Pancreas (tissue), 10 donors: ENCODE measurements at regions not wholly inside any gene's neighbourhood (a gene's known extent, or its start where the extent isn't known, plus 50 kb on each side); places are given as distances from the start of the nearest gene placed in this dataset.

Experiments used
- ATAC-seq, 4 donors: fragments of 200-7000 bp; cut with Tn5 transposase; one replicate each; pipeline versions ENCODE4 v1.8.0 to v1.9.1; 2020; ENCODE audit warnings: mild to moderate bottlenecking in 4 of 4, moderate library complexity in 4 of 4
- DNase-seq, 6 donors: peaks; one replicate each; pipeline ENCODE4 v3.0.0-alpha.2; 2020
- FAIRE-seq: peaks from 2 replicates; lab custom pipeline; 2012; peaks lifted over from hg19 to GRCh38; lab: Jason Lieb, UNC
- H3K27ac ChIP-seq, 4 donors: fragments of 200-600 bp; sonication (generic); 1 replicate in 3 of 4; 2 replicates in 1 of 4; pipeline versions ENCODE4 v1.5.0 to v1.8.0; 2020
- H3K27me3 ChIP-seq, 4 donors: fragments of 200-600 bp; one replicate each; pipeline ENCODE4 v1.8.0; 2021
- H3K36me3 ChIP-seq, 3 donors: fragments of 200-600 bp; sonication (generic) in 1 of 3; one replicate each; pipeline versions ENCODE4 v1.5.0 to v1.8.0; 2020 to 2021
- H3K4me1 ChIP-seq, 3 donors: fragments of 200-600 bp; one replicate each; pipeline ENCODE4 v1.8.0; 2021
- H3K4me3 ChIP-seq, 4 donors: fragments of 200-600 bp; sonication (generic) in 2 of 4; one replicate each; pipeline versions ENCODE4 v1.5.0 to v1.8.0; 2020 to 2021
- H3K9me3 ChIP-seq, 4 donors: fragments of 200-600 bp; one replicate each; pipeline ENCODE4 v1.8.0; 2021
- WGBS, 2 donors: extraction: QIAGEN DNeasy Blood & Tissue Kit; methylation state at CpG; one replicate each; pipeline ENCODE4 v1.1.7; 2013; 5-methylcytosine and 5-hydroxymethylcytosine counted together
- intact Hi-C, 3 donors: fragments of 100-400 bp; cut with DNase I; formaldehyde crosslinking; loops; one replicate each; pipeline versions ENCODE4 v1.11.1 to v1.14.2; 2022
- TF ChIP-seq, protein P1 (sequence below), 4 donors: fragments of 200-600 bp; sonication (generic) in 3 of 4; IDR thresholded peaks; one replicate each; pipeline versions ENCODE4 v1.5.0 to v1.8.0; 2021; ENCODE audit warnings: antibody characterized with exemption in 4 of 4
- donor health status: healthy with polysubstance abuse.
- donor health status: DM: no; HTN: no; CAD: no; lungs with moderate emphysema.
- donor health status: DM: no; HTN: no; CAD: no.
- donor health status: control.
- donor health status: control.
- donor health status: Bipolar disorder and iron deficiency.
- donor health status: DM: yes; HTN: yes; CAD: no.
- donor health status: DM: no; HTN: no; CAD: no.
- donor health status: DM: no; HTN: no; CAD: no.
- donor health status: DM: yes; HTN: yes; CAD: no.

DNA sequence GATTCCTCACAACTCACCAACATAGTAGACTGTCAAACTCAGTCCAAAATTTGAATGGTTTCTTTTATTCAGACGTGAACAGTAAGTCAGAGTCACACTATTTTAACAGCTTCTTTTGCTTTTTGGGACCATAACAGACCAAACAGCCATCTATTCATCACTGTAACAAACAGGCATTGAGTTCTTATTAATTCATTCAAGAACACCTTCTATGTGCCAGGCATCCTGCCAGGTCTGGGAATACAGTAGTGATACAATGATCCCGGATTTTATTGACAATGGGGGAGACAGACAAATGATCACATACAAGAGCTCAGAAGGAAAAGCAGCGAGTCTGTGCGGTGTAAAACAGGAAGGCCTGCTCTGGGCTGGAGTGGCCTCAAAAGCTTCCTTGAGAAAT is 153.3 kb upstream of the ERCC6L2 start:
- ATAC-seq (no peak), DNase-seq (no peak), FAIRE-seq (no peak)
- intact Hi-C loops, result no loop called here
- H3K4me1 ChIP-seq, result no peaks in the 10 kb centered on the region
- TF ChIP-seq, protein P1, sequence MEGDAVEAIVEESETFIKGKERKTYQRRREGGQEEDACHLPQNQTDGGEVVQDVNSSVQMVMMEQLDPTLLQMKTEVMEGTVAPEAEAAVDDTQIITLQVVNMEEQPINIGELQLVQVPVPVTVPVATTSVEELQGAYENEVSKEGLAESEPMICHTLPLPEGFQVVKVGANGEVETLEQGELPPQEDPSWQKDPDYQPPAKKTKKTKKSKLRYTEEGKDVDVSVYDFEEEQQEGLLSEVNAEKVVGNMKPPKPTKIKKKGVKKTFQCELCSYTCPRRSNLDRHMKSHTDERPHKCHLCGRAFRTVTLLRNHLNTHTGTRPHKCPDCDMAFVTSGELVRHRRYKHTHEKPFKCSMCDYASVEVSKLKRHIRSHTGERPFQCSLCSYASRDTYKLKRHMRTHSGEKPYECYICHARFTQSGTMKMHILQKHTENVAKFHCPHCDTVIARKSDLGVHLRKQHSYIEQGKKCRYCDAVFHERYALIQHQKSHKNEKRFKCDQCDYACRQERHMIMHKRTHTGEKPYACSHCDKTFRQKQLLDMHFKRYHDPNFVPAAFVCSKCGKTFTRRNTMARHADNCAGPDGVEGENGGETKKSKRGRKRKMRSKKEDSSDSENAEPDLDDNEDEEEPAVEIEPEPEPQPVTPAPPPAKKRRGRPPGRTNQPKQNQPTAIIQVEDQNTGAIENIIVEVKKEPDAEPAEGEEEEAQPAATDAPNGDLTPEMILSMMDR (IDR thresholded peaks at IDR 0.05), result no peak
- no peaks in the 10 kb centered on the region for H3K9me3 ChIP-seq
- no peak overlapping the region for H3K4me3 ChIP-seq
- no peaks in the 10 kb centered on the region for H3K27me3 ChIP-seq
- no peak overlapping the region for H3K27ac ChIP-seq
- no peaks in the 10 kb centered on the region for H3K36me3 ChIP-seq
- WGBS, 2 donors, result 64 to 81% methylated on average over 4 of the region's 4 CpGs

DNA sequence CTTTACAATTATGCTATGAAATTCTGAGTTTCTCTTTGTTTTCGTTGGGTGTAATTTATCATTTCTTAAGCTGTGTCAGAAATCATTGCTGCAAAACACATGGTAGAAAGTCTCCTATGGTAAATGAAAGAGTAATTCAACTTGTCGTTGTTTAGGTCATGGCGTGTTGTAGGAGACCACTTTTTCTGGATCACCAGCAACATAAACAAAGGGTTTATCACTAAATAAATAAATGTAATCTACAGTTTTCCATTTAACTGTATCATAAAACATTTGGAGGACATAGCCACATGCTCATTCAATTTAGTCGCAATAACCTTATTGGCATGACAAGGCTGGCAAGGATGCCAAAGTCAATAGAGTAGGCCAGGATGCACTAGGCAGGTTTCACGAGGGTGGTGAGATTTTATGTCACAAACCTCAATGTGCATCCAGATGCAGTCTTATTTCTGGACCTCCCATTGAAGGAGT is 154.4 kb upstream of the ERCC6L2 start:
- Histone ChIP-seq H3K27ac (no peak overlapping the region), H3K36me3 (no peaks in the 10 kb centered on the region), H3K4me1 (no peaks in the 10 kb centered on the region), H3K4me3 (no peak overlapping the region), H3K9me3 (no peaks in the 10 kb centered on the region), H3K27me3 (no peaks in the 10 kb centered on the region)
- FAIRE-seq (no peak), ATAC-seq (no peak), DNase-seq (no peak)
- intact Hi-C loops, result no loop called here
- WGBS, 2 donors, result 35 to 36% methylated on average over 5 of the region's 5 CpGs
- TF ChIP-seq, protein P1 (IDR thresholded peaks at IDR 0.05), result no peak

DNA sequence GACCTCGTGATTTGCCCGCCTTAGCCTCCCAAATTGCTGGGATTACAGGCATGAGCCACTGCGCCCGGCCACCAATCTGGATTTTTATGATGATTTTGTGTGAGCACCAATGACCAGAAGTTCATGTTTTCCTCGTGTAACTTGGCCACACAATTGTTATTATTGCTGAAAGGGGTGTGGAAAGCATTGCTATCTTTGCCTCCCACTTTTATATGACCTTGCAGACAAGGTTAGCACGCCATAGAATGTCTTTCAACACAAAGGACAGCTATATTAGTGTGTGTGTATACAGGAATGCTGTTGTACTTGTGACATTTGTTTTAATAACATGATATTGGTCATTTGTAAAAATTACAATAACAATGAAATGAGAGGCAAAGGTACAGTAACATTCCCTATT is 155.0 kb upstream of the ERCC6L2 start:
- Histone ChIP-seq H3K27me3 (no peaks in the 10 kb centered on the region), H3K36me3 (no peaks in the 10 kb centered on the region), H3K9me3 (no peaks in the 10 kb centered on the region), H3K27ac (no peak overlapping the region), H3K4me1 (no peaks in the 10 kb centered on the region), H3K4me3 (no peak overlapping the region)
- ATAC-seq (no peak), FAIRE-seq (no peak), DNase-seq (no peak)
- intact Hi-C loops, result no loop called here
- 76 to 89% methylated on average over 6 of the region's 6 CpGs for WGBS, 2 donors
- TF ChIP-seq, protein P1 (IDR thresholded peaks at IDR 0.05), result no peak

DNA sequence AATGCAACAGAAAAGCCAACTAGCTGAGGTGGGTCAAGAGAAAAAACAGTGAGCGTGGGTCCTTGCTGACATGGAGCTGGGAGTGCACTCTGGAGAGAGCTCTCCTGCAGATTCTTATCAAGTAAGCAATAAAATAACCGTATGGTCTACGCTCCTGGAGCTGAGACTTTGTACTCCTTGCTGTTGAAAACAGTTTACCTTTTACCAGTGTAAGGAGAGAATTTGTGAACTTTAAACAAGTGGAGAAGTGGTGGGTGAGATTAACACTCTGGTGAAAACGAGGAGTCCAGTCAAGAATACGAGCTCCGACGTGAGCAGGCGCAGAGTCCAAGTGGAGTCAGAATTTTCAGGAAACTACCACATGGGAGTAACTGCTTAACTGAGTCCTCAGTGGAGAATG is 156.1 kb upstream of the ERCC6L2 start:
- DNase-seq (no peak), ATAC-seq (no peak), FAIRE-seq (no peak)
- TF ChIP-seq, protein P1 (IDR thresholded peaks at IDR 0.05), result no peak
- 83 to 85% methylated on average over 8 of the region's 8 CpGs for WGBS, 2 donors
- no peaks in the 10 kb centered on the region for H3K27me3 ChIP-seq
- intact Hi-C loops, result loop anchor here in 1 of 3 donors (10.0 kb wide), 1 partner anchor 485 kb away; no protein-coding TSS in a partner anchor
- H3K9me3 ChIP-seq, result no peaks in the 10 kb centered on the region
- no peak overlapping the region for H3K27ac ChIP-seq
- H3K4me1 ChIP-seq, result no peaks in the 10 kb centered on the region
- H3K4me3 ChIP-seq, result no peak overlapping the region
- H3K36me3 ChIP-seq, result no peaks in the 10 kb centered on the region

DNA sequence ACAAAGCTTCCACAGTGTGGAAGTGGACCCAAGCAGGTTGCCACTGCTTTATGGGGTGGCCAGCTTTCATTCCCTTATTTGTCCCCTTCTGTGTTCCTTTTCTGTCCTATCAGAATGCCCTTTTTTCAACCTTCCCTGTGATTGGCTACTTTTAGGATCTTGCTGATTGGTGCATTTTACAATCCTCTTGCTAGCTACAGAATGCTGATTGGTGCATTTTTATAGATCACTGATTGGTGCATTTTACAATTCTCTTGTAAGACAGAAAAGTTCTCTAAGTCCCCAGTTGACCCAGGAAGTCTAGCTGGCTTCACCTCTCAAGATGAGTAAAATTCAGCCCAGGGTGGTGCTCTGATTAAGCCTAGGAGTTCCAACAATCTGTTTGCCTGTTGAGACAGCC is 157.2 kb upstream of the ERCC6L2 start:
- FAIRE-seq (no peak), ATAC-seq (no peak), DNase-seq (no peak)
- no peak overlapping the region for H3K4me3 ChIP-seq
- no peaks in the 10 kb centered on the region for H3K36me3 ChIP-seq
- H3K4me1 ChIP-seq, result no peaks in the 10 kb centered on the region
- no peaks in the 10 kb centered on the region for H3K9me3 ChIP-seq
- TF ChIP-seq, protein P1 (IDR thresholded peaks at IDR 0.05), result no peak
- no peaks in the 10 kb centered on the region for H3K27me3 ChIP-seq
- intact Hi-C loops, result loop anchor here in 1 of 3 donors (10.0 kb wide), 1 partner anchor 487 kb away; no protein-coding TSS in a partner anchor
- no peak overlapping the region for H3K27ac ChIP-seq
